ENCODE measurements at regions not wholly inside any gene's neighbourhood (a gene's known extent, or its start where the extent isn't known, plus 50 kb on each side); places are given as distances from the start of the nearest gene placed in this dataset.

- H3K4me1 ChIP-seq = no peaks in the 10 kb centered on the region
- intact Hi-C loops (cut with DNase I; ENCODE audit: low total_unique reads) = no loop called here
- no peaks in the 10 kb centered on the region for H3K36me3 ChIP-seq
- DNase-seq (ENCODE audit: low spot score in 2 of 2) = no peak
- no peak overlapping the region for H3K27ac ChIP-seq
- H3K27me3 ChIP-seq = no peaks in the 10 kb centered on the region
- no peaks in the 10 kb centered on the region for H3K9me3 ChIP-seq
- H3K4me3 ChIP-seq = no peak overlapping the region
- TF ChIP-seq POLR2AphosphoS5 (IDR thresholded peaks at IDR 0.05) (no peak), POLR2A (IDR thresholded peaks at IDR 0.05) (no peak), CTCF (IDR thresholded peaks at IDR 0.05) (no peak)
Measured at GRCh38 chr3:31185062-31185357, 290.5 kb upstream of the GADL1 start.

GRCh38 chr3:31186041-31186440 is 291.6 kb upstream of the GADL1 start:
- intact Hi-C loops (cut with DNase I; ENCODE audit: low total_unique reads) = no loop called here
- TF ChIP-seq POLR2AphosphoS5 (IDR thresholded peaks at IDR 0.05) (no peak), POLR2A (IDR thresholded peaks at IDR 0.05) (no peak), CTCF (IDR thresholded peaks at IDR 0.05) (no peak)
- Histone ChIP-seq H3K4me1 (no peaks in the 10 kb centered on the region), H3K36me3 (no peaks in the 10 kb centered on the region), H3K27me3 (no peaks in the 10 kb centered on the region), H3K27ac (no peak overlapping the region), H3K9me3 (no peaks in the 10 kb centered on the region), H3K4me3 (no peak overlapping the region)
- DNase-seq (ENCODE audit: low spot score in 2 of 2) = no peak

DNA sequence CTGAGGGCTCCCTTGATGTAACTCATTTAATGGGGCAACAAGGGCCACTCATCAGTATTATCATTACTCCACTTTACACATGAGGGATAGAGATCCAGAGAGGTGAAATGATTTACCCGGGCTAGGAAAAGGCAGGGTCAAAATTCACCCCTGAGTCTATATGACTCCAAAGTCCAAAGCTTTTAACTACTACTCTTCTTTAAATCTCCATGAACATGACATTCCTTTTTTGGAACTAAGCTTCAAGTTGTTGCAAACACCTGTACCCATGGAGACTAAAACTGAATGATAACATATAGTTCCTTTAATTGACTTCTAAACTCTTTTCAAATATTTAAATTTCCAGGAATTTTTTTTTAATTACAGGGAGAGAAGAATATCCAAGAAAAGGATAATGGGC is 292.9 kb upstream of the GADL1 start:
- Histone ChIP-seq H3K4me1 (no peaks in the 10 kb centered on the region), H3K36me3 (no peaks in the 10 kb centered on the region), H3K27ac (no peak overlapping the region), H3K9me3 (no peaks in the 10 kb centered on the region), H3K4me3 (no peak overlapping the region), H3K27me3 (no peaks in the 10 kb centered on the region)
- no peak for DNase-seq (ENCODE audit: low spot score in 2 of 2)
- no peak for TF ChIP-seq CTCF (IDR thresholded peaks at IDR 0.05)
- no peak for TF ChIP-seq POLR2A (IDR thresholded peaks at IDR 0.05)
- no peak for TF ChIP-seq POLR2AphosphoS5 (IDR thresholded peaks at IDR 0.05)
- intact Hi-C loops (cut with DNase I; ENCODE audit: low total_unique reads) = no loop called here

DNA sequence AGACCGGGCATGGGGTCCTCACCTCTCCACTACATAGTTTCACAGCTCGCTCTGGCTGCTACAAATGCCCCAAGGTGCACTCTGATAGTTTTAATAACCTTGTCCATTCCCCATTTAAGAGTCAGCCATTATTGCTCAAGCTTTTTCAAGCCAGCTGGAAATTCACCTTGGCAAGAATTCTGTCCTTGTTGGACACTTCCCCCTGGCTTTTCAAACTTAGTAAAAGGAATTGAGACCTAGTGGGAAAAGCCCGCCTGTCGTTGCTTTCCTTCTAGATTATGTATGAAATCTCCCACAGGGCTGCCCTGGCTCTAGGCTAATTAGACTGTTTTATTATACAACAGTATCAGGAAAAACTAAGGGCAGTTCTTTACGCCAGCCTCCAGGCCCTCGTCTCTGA is 293.7 kb upstream of the GADL1 start:
- no peak overlapping the region for H3K4me3 ChIP-seq
- intact Hi-C loops (cut with DNase I; ENCODE audit: low total_unique reads) = no loop called here
- no peaks in the 10 kb centered on the region for H3K9me3 ChIP-seq
- H3K4me1 ChIP-seq = no peaks in the 10 kb centered on the region
- no peaks in the 10 kb centered on the region for H3K36me3 ChIP-seq
- DNase-seq (ENCODE audit: low spot score in 2 of 2) = peak in 1 of 2 donors; percentile 22
- TF ChIP-seq POLR2A (IDR thresholded peaks at IDR 0.05) (no peak), CTCF (IDR thresholded peaks at IDR 0.05) (no peak), POLR2AphosphoS5 (IDR thresholded peaks at IDR 0.05) (no peak)
- H3K27ac ChIP-seq = peak overlapping the region in 1 of 2 donors; percentile 48
- no peaks in the 10 kb centered on the region for H3K27me3 ChIP-seq

DNA sequence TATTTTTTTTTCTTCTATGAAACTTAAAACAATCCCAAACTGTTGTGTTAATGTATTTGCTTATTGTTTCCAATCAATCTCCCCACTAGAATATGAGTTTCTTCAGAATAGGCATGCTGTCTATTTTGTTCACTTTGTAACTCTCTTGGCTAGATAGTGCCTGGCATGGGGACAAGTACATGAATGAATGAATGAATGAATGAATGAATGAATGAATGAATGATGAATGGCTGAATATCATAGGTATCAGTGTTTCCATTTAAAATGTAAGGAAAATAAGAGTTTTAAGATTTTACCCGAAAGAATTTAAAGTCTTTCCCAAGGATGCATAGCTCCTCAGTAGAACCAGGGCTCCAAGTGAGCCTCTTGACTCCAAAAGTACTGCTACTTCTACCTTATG is 294.9 kb upstream of the GADL1 start:
- no peaks in the 10 kb centered on the region for H3K27me3 ChIP-seq

More for the DNA sequence above, 294.9 kb upstream of the GADL1 start:
- DNase-seq (ENCODE audit: low spot score in 2 of 2) = no peak
- H3K4me3 ChIP-seq = no peak overlapping the region
- TF ChIP-seq CTCF (IDR thresholded peaks at IDR 0.05) = no peak
- no peak for TF ChIP-seq POLR2AphosphoS5 (IDR thresholded peaks at IDR 0.05)
- no peak for TF ChIP-seq POLR2A (IDR thresholded peaks at IDR 0.05)
- H3K27ac ChIP-seq = no peak overlapping the region
- no peaks in the 10 kb centered on the region for H3K36me3 ChIP-seq
- no peaks in the 10 kb centered on the region for H3K4me1 ChIP-seq
- H3K9me3 ChIP-seq = no peaks in the 10 kb centered on the region
- intact Hi-C loops (cut with DNase I; ENCODE audit: low total_unique reads) = no loop called here

Measured in breast epithelium (tissue), 4 donors.